ENCODE measurements at regions not wholly inside any gene's neighbourhood (a gene's known extent, or its start where the extent isn't known, plus 50 kb on each side); places are given as distances from the start of the nearest gene placed in this dataset.
"Not testable (repeated sequence)": the region's sequence is repeated elsewhere in the genome, so short reads cannot be mapped to it uniquely, and the experiment has no call there.

DNA sequence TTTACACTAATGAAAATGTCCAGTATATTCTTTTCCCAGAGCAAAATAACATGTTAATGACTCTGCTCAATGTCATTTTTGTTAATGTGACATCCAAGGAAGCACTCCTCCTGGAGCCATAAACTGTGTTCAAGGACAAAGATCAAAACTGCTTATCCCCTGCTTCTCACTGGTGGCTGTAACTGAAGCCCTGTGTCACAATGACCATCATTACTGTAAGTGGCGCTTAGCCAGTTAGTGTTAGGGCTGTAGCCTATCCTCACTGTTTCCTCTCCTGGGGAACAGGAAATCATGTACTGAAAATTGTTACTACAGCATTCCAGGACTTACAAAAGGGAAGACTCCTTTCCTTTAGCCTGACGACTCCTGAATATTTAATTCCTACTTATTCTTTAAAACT is 71.7 kb upstream of the COX7C start:
- Histone ChIP-seq H3K4me1 (ENCODE audit: control insufficient read depth in 1 of 2, insufficient read depth in 2 of 2, low read length in 2 of 2) (no peaks in the 10 kb centered on the region), H3K9ac (ENCODE audit: low read depth in 1 of 2, low read length in 2 of 2) (no peak overlapping the region), H3K9me3 (ENCODE audit: control insufficient read depth in 1 of 2, low read length in 2 of 2) (no peaks in the 10 kb centered on the region), H3K27ac (ENCODE audit: low read depth, low read length) (no peak overlapping the region), H3K4me3 (ENCODE audit: low read depth in 1 of 2, low read length in 2 of 2) (no peak overlapping the region), H3K27me3 (ENCODE audit: control insufficient read depth in 1 of 2, insufficient read depth in 2 of 2, low read length in 2 of 2) (no peaks in the 10 kb centered on the region), H3K36me3 (ENCODE audit: control insufficient read depth in 1 of 2, insufficient read depth in 2 of 2, low read length in 2 of 2) (no peaks in the 10 kb centered on the region)

DNA sequence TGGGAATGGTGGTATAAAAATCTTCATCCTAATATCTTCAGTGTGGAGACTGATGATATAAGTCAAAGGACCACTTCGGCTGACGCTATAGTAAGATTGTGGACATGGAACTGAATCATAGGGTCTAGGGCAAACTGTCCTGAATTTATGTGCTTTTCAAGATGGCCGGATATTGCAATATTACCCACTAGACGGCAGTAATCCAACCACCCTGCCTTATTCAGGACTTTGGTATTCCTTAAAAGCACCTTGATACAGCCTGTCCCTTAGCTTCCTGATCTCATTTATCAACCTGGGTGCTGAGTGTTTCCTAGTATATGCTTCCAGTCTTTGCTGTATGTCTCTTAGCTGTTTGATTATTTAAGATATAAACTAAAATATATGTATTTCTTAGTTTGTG is 71.2 kb upstream of the COX7C start:
- no peaks in the 10 kb centered on the region for H3K9me3 ChIP-seq (ENCODE audit: control insufficient read depth in 1 of 2, low read length in 2 of 2)
- H3K36me3 ChIP-seq (ENCODE audit: control insufficient read depth in 1 of 2, insufficient read depth in 2 of 2, low read length in 2 of 2) = no peaks in the 10 kb centered on the region
- H3K4me1 ChIP-seq (ENCODE audit: control insufficient read depth in 1 of 2, insufficient read depth in 2 of 2, low read length in 2 of 2) = no peaks in the 10 kb centered on the region
- H3K9ac ChIP-seq (ENCODE audit: low read depth in 1 of 2, low read length in 2 of 2) = no peak overlapping the region
- no peaks in the 10 kb centered on the region for H3K27me3 ChIP-seq (ENCODE audit: control insufficient read depth in 1 of 2, insufficient read depth in 2 of 2, low read length in 2 of 2)
- no peak overlapping the region for H3K4me3 ChIP-seq (ENCODE audit: low read depth in 1 of 2, low read length in 2 of 2)
- H3K27ac ChIP-seq (ENCODE audit: low read depth, low read length) = no peak overlapping the region

DNA sequence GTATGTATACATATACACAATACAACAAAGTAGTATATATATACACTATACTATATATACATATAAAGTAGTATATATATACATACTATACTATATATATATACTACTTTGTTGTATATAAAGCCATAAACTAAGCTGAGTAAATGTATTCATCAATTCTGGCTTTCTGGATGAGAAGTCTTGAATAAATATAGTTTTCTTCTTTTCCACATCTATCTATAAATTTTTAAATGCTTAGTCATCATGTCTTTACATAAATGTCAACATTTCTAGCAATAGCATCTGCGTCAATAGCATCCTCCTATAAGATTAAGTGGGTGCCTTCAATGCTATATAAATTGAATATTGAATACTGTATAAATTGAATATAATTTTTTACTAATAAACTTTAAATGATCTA is 63.1 kb upstream of the COX7C start:
- Histone ChIP-seq H3K27me3 (ENCODE audit: control insufficient read depth in 1 of 2, insufficient read depth in 2 of 2, low read length in 2 of 2) (no peaks in the 10 kb centered on the region), H3K4me3 (ENCODE audit: low read depth in 1 of 2, low read length in 2 of 2) (no peak overlapping the region), H3K27ac (ENCODE audit: low read depth, low read length) (no peak overlapping the region), H3K9ac (ENCODE audit: low read depth in 1 of 2, low read length in 2 of 2) (no peak overlapping the region), H3K9me3 (ENCODE audit: control insufficient read depth in 1 of 2, low read length in 2 of 2) (no peaks in the 10 kb centered on the region), H3K36me3 (ENCODE audit: control insufficient read depth in 1 of 2, insufficient read depth in 2 of 2, low read length in 2 of 2) (no peaks in the 10 kb centered on the region), H3K4me1 (ENCODE audit: control insufficient read depth in 1 of 2, insufficient read depth in 2 of 2, low read length in 2 of 2) (no peaks in the 10 kb centered on the region)

DNA sequence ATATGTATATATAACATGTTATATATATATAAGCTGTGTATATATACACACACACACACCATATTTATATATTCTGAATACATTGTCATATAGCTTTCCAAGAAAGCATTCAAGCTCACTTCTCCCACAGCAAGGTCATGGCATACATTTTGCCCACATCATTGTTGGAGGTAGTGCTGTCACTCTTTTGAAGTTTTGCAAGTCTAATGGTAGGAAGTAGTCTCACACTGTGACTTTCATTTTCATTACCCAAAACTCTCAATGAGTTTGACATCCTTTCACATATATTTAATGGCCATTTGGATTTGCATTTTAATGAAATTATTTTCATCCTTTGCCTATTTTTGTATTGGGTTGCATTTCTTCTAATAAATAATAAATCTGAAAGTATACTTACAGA is 59.8 kb upstream of the COX7C start:
- Histone ChIP-seq H3K27me3 (ENCODE audit: control insufficient read depth in 1 of 2, insufficient read depth in 2 of 2, low read length in 2 of 2) (no peaks in the 10 kb centered on the region), H3K36me3 (ENCODE audit: control insufficient read depth in 1 of 2, insufficient read depth in 2 of 2, low read length in 2 of 2) (no peaks in the 10 kb centered on the region), H3K9ac (ENCODE audit: low read depth in 1 of 2, low read length in 2 of 2) (no peak overlapping the region), H3K27ac (ENCODE audit: low read depth, low read length) (no peak overlapping the region), H3K4me3 (ENCODE audit: low read depth in 1 of 2, low read length in 2 of 2) (no peak overlapping the region), H3K4me1 (ENCODE audit: control insufficient read depth in 1 of 2, insufficient read depth in 2 of 2, low read length in 2 of 2) (no peaks in the 10 kb centered on the region), H3K9me3 (ENCODE audit: control insufficient read depth in 1 of 2, low read length in 2 of 2) (no peaks in the 10 kb centered on the region)

GRCh38 chr5:86565197-86565789 is 52.4 kb upstream of the COX7C start:
- no peak overlapping the region for H3K4me3 ChIP-seq (ENCODE audit: low read depth in 1 of 2, low read length in 2 of 2)
- H3K9me3 ChIP-seq (ENCODE audit: control insufficient read depth in 1 of 2, low read length in 2 of 2) = no peaks in the 10 kb centered on the region
- peaks cover 0 to 4% of the 10 kb centered on the region in 2 donors for H3K4me1 ChIP-seq (ENCODE audit: control insufficient read depth in 1 of 2, insufficient read depth in 2 of 2, low read length in 2 of 2)
- no peaks in the 10 kb centered on the region for H3K27me3 ChIP-seq (ENCODE audit: control insufficient read depth in 1 of 2, insufficient read depth in 2 of 2, low read length in 2 of 2)
- H3K9ac ChIP-seq (ENCODE audit: low read depth in 1 of 2, low read length in 2 of 2) = no peak overlapping the region
- H3K36me3 ChIP-seq (ENCODE audit: control insufficient read depth in 1 of 2, insufficient read depth in 2 of 2, low read length in 2 of 2) = no peaks in the 10 kb centered on the region
- no peak overlapping the region for H3K27ac ChIP-seq (ENCODE audit: low read depth, low read length)

DNA sequence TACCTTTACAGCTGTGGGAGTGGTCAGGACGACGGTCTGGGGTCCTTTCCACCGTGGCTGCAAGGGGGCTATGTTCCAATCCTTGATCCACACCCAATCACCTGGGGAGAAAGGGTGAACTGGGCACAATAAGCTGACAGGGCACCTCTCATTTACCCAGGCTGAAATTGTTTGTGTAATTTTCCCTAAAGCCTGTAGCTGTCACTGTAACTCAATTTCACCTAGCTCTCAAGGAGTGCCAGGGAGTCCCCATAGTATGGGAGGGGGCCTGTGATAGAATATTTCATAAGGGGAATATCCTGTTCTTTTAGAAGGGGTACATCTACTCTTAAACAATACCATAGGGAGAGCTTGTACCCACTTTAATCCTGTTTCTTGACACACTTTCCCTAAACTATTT is 51.7 kb upstream of the COX7C start:
- H3K27ac ChIP-seq (ENCODE audit: low read depth, low read length); H3K9me3 ChIP-seq (ENCODE audit: control insufficient read depth in 1 of 2, low read length in 2 of 2); H3K4me1 ChIP-seq (ENCODE audit: control insufficient read depth in 1 of 2, insufficient read depth in 2 of 2, low read length in 2 of 2): not testable (repeated sequence)

More for the DNA sequence above, 51.7 kb upstream of the COX7C start:
- not testable (repeated sequence) for H3K9ac ChIP-seq (ENCODE audit: low read depth in 1 of 2, low read length in 2 of 2); H3K4me3 ChIP-seq (ENCODE audit: low read depth in 1 of 2, low read length in 2 of 2); H3K36me3 ChIP-seq (ENCODE audit: control insufficient read depth in 1 of 2, insufficient read depth in 2 of 2, low read length in 2 of 2); H3K27me3 ChIP-seq (ENCODE audit: control insufficient read depth in 1 of 2, insufficient read depth in 2 of 2, low read length in 2 of 2)

Measured in duodenal mucosa (tissue), 2 donors.